ENCODE measurements at regions not wholly inside any gene's neighbourhood (a gene's known extent, or its start where the extent isn't known, plus 50 kb on each side); places are given as distances from the start of the nearest gene placed in this dataset.
"Not testable (repeated sequence)": the region's sequence is repeated elsewhere in the genome, so short reads cannot be mapped to it uniquely, and the experiment has no call there.

DNA sequence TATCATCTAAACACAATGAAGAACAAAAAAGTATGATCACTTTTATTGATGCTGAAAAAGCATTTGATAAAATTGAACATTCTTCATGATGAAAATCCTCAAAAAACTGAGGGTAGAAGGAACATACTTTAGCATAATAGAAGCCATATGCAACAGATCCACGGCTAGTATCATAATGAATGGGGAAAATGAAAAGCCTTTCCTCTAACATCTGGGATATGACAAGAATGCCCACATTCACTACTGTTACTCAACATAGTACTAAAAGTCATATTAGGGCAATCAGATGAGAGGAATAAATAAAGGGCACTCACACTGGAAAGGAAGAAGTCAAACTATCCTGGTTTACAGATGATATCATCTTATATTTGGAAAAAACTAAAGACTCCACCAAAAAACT is 256.6 kb downstream of the RFPL4B start:
- DNase-seq (ENCODE audit: low spot score): no peak
- Histone ChIP-seq H3K27ac (no peak overlapping the region), H3K36me3 (no peaks in the 10 kb centered on the region), H3K27me3 (no peaks in the 10 kb centered on the region), H3K4me3 (no peak overlapping the region), H3K9me3 (peaks cover 0 to 13% of the 10 kb centered on the region in 2 donors), H3K4me1 (peaks cover 0 to 5% of the 10 kb centered on the region in 2 donors)
- TF ChIP-seq, protein P1, sequence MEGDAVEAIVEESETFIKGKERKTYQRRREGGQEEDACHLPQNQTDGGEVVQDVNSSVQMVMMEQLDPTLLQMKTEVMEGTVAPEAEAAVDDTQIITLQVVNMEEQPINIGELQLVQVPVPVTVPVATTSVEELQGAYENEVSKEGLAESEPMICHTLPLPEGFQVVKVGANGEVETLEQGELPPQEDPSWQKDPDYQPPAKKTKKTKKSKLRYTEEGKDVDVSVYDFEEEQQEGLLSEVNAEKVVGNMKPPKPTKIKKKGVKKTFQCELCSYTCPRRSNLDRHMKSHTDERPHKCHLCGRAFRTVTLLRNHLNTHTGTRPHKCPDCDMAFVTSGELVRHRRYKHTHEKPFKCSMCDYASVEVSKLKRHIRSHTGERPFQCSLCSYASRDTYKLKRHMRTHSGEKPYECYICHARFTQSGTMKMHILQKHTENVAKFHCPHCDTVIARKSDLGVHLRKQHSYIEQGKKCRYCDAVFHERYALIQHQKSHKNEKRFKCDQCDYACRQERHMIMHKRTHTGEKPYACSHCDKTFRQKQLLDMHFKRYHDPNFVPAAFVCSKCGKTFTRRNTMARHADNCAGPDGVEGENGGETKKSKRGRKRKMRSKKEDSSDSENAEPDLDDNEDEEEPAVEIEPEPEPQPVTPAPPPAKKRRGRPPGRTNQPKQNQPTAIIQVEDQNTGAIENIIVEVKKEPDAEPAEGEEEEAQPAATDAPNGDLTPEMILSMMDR (IDR thresholded peaks at IDR 0.05): no peak

DNA sequence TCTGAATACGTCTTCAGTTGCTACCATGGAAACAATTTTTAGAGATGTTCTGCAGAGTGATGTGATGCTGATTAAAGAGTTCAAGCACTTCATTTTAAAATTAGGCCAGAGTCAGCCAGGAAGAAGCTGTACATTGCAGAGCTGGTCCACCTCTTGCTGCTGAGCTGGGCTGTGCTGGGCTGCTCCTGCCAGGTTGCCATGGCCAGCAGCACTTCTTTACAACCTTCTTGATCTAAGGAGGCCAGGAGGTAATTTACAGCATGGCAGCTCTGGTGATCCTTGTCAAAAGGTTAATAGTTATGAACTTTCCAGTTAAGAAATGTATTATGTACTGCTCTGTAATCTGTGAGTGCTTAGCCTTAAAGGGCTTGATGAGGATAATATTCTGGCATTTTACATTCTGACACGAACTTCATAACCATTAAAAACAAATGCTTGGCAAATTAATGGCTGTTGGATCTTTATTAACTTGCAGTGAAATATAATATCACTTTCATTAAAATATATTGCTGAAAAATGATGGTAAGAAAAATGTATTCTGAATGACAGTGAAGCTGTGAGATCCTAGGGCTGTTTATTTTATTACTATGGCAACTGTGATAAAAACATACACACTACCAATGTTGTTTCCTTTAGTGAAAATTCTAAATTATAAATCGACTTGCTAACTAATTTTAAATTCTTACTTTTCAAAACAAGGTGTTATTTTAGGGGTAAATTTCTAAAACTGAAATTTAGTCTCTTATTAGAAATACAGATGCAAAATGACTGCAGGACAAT is 259.7 kb downstream of the RFPL4B start:
- H3K9me3 ChIP-seq: peaks cover 0 to 13% of the 10 kb centered on the region in 2 donors
- TF ChIP-seq, protein P1 (IDR thresholded peaks at IDR 0.05): no peak
- no peak overlapping the region for H3K4me3 ChIP-seq
- H3K36me3 ChIP-seq: no peaks in the 10 kb centered on the region
- no peaks in the 10 kb centered on the region for H3K27me3 ChIP-seq
- H3K27ac ChIP-seq: no peak overlapping the region
- peaks cover 0 to 5% of the 10 kb centered on the region in 2 donors for H3K4me1 ChIP-seq
- DNase-seq (ENCODE audit: low spot score): no peak

DNA sequence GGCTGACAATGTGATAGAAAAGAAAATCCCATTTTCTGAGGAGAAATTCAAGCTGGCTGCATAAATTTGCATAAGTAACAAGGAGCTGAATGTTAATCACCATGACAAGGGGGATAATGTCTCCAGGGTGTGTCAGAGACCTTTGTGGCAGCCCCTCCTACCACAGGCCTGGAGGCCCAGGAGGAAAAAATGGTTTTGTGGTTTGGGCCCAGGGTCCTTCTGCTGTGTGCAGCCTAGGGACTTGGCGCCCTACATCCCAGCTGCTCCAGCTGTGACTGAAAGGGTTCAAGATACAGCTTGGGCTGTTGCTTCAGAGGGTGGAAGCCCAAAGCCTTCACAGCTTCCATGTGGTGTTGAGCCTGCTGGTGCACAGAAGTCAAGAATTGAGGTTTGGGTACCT is 261.8 kb downstream of the RFPL4B start:
- not testable (repeated sequence) for H3K27me3 ChIP-seq, H3K9me3 ChIP-seq

DNA sequence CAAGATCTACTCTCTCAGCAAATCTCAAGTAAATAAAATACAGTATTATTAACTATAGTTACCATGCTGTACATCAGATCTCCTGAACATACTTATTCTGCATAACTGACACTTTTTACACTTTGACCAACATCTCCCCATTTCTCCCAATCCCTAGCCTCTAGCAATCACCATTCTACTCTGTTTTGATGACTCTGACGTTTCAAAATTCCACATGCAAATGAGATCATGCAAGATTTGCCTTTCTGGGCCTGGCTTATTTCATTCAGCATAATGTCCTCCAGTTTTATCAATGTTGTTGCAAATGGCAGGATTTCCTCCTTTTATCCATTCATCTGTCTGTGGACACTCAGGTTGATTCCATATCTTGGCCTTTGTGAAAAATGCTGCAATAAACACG is 266.3 kb downstream of the RFPL4B start:
- TF ChIP-seq, protein P1 (IDR thresholded peaks at IDR 0.05): no peak
- no peaks in the 10 kb centered on the region for H3K9me3 ChIP-seq
- H3K36me3 ChIP-seq: no peaks in the 10 kb centered on the region
- H3K4me3 ChIP-seq: no peak overlapping the region
- H3K4me1 ChIP-seq: no peaks in the 10 kb centered on the region
- DNase-seq (ENCODE audit: low spot score): no peak
- no peaks in the 10 kb centered on the region for H3K27me3 ChIP-seq
- no peak overlapping the region for H3K27ac ChIP-seq

More for the DNA sequence above, 261.8 kb downstream of the RFPL4B start:
- not testable (repeated sequence) for H3K4me1 ChIP-seq; DNase-seq (ENCODE audit: low spot score); H3K4me3 ChIP-seq; H3K27ac ChIP-seq; H3K36me3 ChIP-seq

DNA sequence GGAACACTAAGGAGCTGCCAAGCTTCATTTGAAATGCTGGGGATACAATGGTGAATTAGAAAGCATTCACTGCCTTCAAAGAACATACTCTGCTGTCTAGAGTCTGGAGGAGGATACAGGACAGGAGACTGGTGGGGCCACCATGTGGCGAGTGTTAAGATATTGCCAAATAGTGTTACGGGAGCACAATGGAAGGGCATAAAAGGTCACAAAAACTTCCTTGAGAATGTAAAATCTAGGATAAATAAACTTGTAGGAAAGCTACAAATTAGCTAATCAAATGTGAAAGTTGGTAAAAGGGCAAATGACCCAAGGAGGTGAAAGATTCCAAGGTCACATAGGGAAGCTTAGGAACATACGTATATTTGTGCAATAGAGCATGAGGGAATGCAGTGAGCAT is 271.7 kb downstream of the RFPL4B start:
- H3K9me3 ChIP-seq: no peaks in the 10 kb centered on the region

DNA sequence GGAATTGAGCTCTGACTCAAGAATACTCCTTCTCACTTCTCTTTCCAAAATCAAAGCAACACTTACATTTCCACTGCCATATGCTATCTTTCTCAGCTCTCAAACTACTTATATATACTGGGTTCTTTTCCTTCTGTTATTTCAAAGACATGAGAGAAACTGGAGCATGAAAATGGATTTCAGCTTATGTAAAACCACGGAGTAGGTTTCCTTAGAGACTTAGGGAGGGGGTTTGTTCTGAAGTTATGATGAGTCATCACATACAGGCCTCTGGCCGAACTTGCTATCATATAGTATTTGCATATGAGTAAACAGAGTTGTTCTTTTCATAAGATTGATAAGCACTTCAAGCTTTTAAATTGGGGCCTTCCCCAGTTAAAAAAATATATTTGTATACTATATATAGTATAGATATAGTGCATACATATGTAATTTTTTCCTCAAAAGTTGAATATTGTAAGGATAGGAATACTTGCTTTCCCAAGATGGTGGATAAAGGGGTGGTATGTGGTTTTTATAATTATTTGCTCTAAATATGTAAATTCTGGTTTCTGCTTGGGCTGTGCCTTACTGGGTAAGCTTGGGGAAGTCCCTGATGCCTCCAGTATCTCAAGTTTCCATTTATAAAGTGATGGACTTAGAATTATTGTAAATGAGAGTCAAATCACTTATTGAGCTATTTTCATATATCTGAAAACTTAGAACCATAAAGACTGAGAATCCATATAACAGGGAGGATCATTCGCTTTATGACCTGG is 273.9 kb downstream of the RFPL4B start:
- Histone ChIP-seq H3K4me1 (no peaks in the 10 kb centered on the region), H3K4me3 (no peak overlapping the region), H3K36me3 (no peaks in the 10 kb centered on the region), H3K27me3 (no peaks in the 10 kb centered on the region), H3K9me3 (no peaks in the 10 kb centered on the region), H3K27ac (no peak overlapping the region)
- TF ChIP-seq, protein P1 (IDR thresholded peaks at IDR 0.05): no peak
- no peak for DNase-seq (ENCODE audit: low spot score)

More for the DNA sequence above, 271.7 kb downstream of the RFPL4B start:
- no peaks in the 10 kb centered on the region for H3K4me1 ChIP-seq
- DNase-seq (ENCODE audit: low spot score): no peak
- no peaks in the 10 kb centered on the region for H3K27me3 ChIP-seq
- TF ChIP-seq, protein P1 (IDR thresholded peaks at IDR 0.05): peak in 1 of 2 donors; percentile 52
- no peak overlapping the region for H3K27ac ChIP-seq
- H3K36me3 ChIP-seq: no peaks in the 10 kb centered on the region
- H3K4me3 ChIP-seq: no peak overlapping the region
